ENCODE measurements at regions not wholly inside any gene's neighbourhood (a gene's known extent, or its start where the extent isn't known, plus 50 kb on each side); places are given as distances from the start of the nearest gene placed in this dataset.

DNA sequence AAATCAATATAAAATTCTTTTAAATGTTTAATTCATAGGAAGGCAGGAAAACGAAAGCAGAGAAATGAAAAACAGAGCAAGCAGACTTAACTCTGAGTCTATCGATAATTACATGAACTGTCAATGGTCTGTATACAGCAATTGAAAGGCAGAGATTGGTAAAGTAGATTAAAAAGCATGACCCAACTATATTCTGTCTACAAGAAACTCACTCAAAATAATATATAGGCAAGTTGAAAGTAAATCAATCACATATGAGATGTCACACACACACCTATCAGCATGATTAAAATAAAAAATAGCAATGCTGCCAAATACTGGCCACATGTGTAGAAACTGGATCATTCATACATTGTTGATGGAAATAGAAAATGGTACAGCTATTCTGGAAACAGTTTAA lies 136.4 kb upstream of the CYP1B1 start:
- intact Hi-C loops (cut with DNase I): no loop called here
- Histone ChIP-seq H3K4me3 (no peak overlapping the region), H3K36me3 (no peaks in the 10 kb centered on the region), H3K9me3 (peaks cover 0 to 22% (median 2%) of the 10 kb centered on the region in 11 donors), H3K27ac (no peak overlapping the region), H3K27me3 (peaks cover 0 to 1% (median 0%) of the 10 kb centered on the region in 7 donors), H3K4me1 (peaks cover 0 to 6% (median 0%) of the 10 kb centered on the region in 9 donors)
- WGBS, 2 donors: 94 to 95% methylated on average over 2 of the region's 2 CpGs
- DNase-seq (no peak), ATAC-seq (no peak)
- TF ChIP-seq, protein P1, sequence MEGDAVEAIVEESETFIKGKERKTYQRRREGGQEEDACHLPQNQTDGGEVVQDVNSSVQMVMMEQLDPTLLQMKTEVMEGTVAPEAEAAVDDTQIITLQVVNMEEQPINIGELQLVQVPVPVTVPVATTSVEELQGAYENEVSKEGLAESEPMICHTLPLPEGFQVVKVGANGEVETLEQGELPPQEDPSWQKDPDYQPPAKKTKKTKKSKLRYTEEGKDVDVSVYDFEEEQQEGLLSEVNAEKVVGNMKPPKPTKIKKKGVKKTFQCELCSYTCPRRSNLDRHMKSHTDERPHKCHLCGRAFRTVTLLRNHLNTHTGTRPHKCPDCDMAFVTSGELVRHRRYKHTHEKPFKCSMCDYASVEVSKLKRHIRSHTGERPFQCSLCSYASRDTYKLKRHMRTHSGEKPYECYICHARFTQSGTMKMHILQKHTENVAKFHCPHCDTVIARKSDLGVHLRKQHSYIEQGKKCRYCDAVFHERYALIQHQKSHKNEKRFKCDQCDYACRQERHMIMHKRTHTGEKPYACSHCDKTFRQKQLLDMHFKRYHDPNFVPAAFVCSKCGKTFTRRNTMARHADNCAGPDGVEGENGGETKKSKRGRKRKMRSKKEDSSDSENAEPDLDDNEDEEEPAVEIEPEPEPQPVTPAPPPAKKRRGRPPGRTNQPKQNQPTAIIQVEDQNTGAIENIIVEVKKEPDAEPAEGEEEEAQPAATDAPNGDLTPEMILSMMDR (IDR thresholded peaks at IDR 0.05): no peak

DNA sequence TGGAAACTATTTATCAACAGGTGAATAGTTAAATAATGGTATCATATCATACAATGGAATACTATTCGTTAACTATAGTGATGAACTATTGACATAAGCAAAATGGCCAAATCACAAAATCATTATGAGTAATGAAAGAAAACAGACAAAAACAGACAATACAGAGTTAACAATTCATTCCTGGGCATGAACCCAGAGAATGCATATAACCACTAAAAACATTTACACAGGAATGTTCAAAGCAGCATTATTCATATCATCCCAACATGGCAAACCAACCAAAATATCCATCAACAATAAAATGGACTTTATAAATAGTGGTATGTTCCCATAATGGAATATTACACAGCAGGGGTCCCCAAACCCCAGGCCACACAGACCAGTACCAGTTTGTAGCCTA lies 131.2 kb upstream of the CYP1B1 start:
- H3K27me3 ChIP-seq: peaks cover 0 to 7% (median 0%) of the 10 kb centered on the region in 7 donors
- WGBS, 2 donors: 96 to 100% methylated on average over 1 of the region's 1 CpG
- no peak overlapping the region for H3K27ac ChIP-seq
- no peaks in the 10 kb centered on the region for H3K4me1 ChIP-seq
- peaks cover 0 to 16% (median 0%) of the 10 kb centered on the region in 11 donors for H3K9me3 ChIP-seq
- H3K36me3 ChIP-seq: no peaks in the 10 kb centered on the region
- ATAC-seq: no peak
- no peak overlapping the region for H3K4me3 ChIP-seq
- TF ChIP-seq, protein P1 (IDR thresholded peaks at IDR 0.05): no peak
- intact Hi-C loops (cut with DNase I): no loop called here
- no peak for DNase-seq

DNA sequence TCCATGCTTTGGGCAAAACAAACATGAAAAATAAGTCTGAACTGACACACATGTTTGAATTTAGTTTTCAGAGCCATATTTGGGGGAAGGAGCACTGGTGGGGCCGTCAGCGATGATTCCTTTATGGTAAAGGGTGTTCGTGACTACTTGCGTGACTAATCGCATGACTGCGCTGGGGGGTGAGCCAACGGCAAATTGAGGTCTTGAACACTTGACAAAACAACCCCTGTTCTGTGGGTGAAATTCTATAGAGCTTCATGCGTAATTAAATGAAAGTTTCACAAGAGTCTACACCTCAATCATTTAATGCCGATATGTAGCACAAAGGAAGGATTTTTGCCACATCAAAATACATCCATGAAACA lies 127.5 kb upstream of the CYP1B1 start:
- Histone ChIP-seq H3K27me3 (peaks cover 0 to 7% (median 5%) of the 10 kb centered on the region in 7 donors), H3K36me3 (no peaks in the 10 kb centered on the region), H3K4me1 (no peaks in the 10 kb centered on the region), H3K9me3 (no peaks in the 10 kb centered on the region), H3K4me3 (no peak overlapping the region), H3K27ac (no peak overlapping the region)
- 95% methylated on average over 9 of the region's 9 CpGs for WGBS, 2 donors
- TF ChIP-seq, protein P1 (IDR thresholded peaks at IDR 0.05): no peak
- no peak for ATAC-seq
- no peak for DNase-seq
- intact Hi-C loops (cut with DNase I): no loop called here

DNA sequence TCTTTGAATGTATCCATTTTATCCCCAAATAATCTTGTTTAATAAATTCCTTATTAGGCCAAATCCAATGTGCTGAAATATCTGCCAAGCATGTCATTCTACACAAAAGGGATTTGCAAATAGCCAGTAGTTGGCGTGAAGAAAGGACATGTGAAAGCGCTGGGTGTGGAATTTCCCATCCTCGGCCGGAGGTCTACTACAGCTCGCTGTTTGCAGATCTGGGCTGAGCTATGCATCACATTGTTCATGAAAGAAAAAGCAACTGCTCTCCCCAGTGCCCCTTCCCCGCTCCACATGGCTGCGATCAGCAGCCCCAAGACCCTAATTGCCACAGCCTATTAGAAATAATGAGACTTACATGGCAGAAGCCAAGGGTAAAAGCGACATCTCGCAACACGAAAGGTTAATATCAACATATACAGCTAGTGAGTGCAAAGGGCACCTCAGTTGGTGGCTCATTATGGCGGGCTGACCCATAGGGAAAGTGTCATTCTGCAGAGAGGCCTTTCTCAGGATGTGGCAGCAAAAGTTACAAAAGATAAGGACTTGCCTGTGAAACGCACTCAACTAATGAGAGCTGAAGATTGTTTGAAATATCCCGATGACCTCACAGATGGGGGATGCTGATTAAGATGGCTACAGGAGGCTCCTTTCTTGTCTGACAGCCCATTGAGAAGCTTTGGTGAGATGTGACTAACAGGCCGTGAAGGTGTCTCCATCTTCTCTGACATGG lies 126.9 kb upstream of the CYP1B1 start:
- intact Hi-C loops (cut with DNase I): no loop called here
- WGBS, 2 donors: 74 to 77% methylated on average over 14 of the region's 14 CpGs

More for the DNA sequence above, 126.9 kb upstream of the CYP1B1 start:
- ATAC-seq: no peak
- H3K27me3 ChIP-seq: peaks cover 0 to 7% (median 5%) of the 10 kb centered on the region in 7 donors
- no peaks in the 10 kb centered on the region for H3K9me3 ChIP-seq
- DNase-seq: no peak
- no peaks in the 10 kb centered on the region for H3K36me3 ChIP-seq
- H3K4me3 ChIP-seq: no peak overlapping the region
- H3K27ac ChIP-seq: no peak overlapping the region
- H3K4me1 ChIP-seq: no peaks in the 10 kb centered on the region
- TF ChIP-seq, protein P1 (IDR thresholded peaks at IDR 0.05): no peak
